Central memory CD8-positive, alpha-beta T cell (primary cell): ENCODE measurements at regions not wholly inside any gene's neighbourhood (a gene's known extent, or its start where the extent isn't known, plus 50 kb on each side); places are given as distances from the start of the nearest gene placed in this dataset.

Experiments
- ATAC-seq: fragments of 150-1000 bp; cut with Tn5 transposase; replicated peaks from 2 replicates; pipeline ENCODE4 v1.10.0; 2022; ENCODE audit warnings: mild to moderate bottlenecking, moderate FRiP score, moderate number of reproducible peaks; ENCODE audit not compliant: poor library complexity, severe bottlenecking; ENCODE audit errors: extremely low read depth
- DNase-seq, 2 donors: peaks; one replicate each; pipeline ENCODE4 v3.0.0; 2021; ENCODE audit warnings: low spot score in 2 of 2
- H3K27ac Mint-ChIP-seq: one replicate; pipeline ENCODE4 v1.8.0; 2022; ENCODE audit warnings: low read depth, mild to moderate bottlenecking, moderate library complexity, mixed read lengths
- H3K27me3 Mint-ChIP-seq: one replicate; pipeline ENCODE4 v1.8.0; 2022; ENCODE audit warnings: mixed read lengths
- H3K36me3 Mint-ChIP-seq: one replicate; pipeline ENCODE4 v1.8.0; 2022; ENCODE audit warnings: mild to moderate bottlenecking, moderate library complexity, mixed read lengths; ENCODE audit not compliant: insufficient read depth
- H3K4me1 Mint-ChIP-seq: one replicate; pipeline ENCODE4 v1.8.0; 2022; ENCODE audit warnings: mixed read lengths
- H3K4me3 Mint-ChIP-seq: one replicate; pipeline ENCODE4 v1.8.0; 2022; ENCODE audit warnings: mild to moderate bottlenecking, moderate library complexity, mixed read lengths
- H3K9me3 Mint-ChIP-seq: one replicate; pipeline ENCODE4 v1.8.0; 2022; ENCODE audit warnings: mixed read lengths

- H3K27ac Mint-ChIP-seq = no peak overlapping the region
- peaks cover 13% of the 10 kb centered on the region for H3K9me3 Mint-ChIP-seq
- ATAC-seq = no peak
- peaks cover 2% of the 10 kb centered on the region for H3K36me3 Mint-ChIP-seq
- no peaks in the 10 kb centered on the region for H3K27me3 Mint-ChIP-seq
- peaks cover 5% of the 10 kb centered on the region for H3K4me1 Mint-ChIP-seq
- H3K4me3 Mint-ChIP-seq = no peak overlapping the region
- DNase-seq = no peak
Measured at GRCh38 chr5:143720689-143721088, 91.3 kb upstream of the HMHB1 start.

GRCh38 chr5:143717400-143717799, 94.6 kb upstream of the HMHB1 start:
- H3K4me3 Mint-ChIP-seq = no peak overlapping the region
- H3K4me1 Mint-ChIP-seq = peaks cover 5% of the 10 kb centered on the region
- H3K27me3 Mint-ChIP-seq = no peaks in the 10 kb centered on the region
- DNase-seq (no peak), ATAC-seq (no peak)
- no peaks in the 10 kb centered on the region for H3K9me3 Mint-ChIP-seq
- no peak overlapping the region for H3K27ac Mint-ChIP-seq
- H3K36me3 Mint-ChIP-seq = peaks cover 2% of the 10 kb centered on the region

DNA sequence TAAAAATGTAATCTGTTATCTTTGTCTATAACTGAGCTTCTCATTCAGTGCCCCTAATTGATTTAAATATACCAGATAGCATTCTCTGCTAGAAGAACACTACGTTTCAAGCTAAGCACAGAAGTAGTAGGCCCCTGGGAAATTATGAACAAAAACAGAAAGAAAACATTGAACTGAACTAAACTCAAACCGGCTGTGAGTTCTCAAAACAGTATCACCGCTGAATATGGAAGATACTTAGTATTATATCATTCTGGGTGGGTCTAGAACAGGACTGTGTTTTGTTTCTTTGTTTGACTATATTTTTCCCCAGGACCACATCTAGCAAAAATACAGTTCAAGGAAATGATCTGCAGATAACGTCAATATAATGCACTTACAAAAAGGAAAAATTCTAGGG, 95.1 kb upstream of the HMHB1 start:
- Mint-ChIP-seq H3K9me3 (no peaks in the 10 kb centered on the region), H3K4me3 (no peak overlapping the region), H3K4me1 (peaks cover 5% of the 10 kb centered on the region), H3K36me3 (peaks cover 2% of the 10 kb centered on the region), H3K27ac (no peak overlapping the region), H3K27me3 (no peaks in the 10 kb centered on the region)
- no peak for ATAC-seq
- no peak for DNase-seq

DNA sequence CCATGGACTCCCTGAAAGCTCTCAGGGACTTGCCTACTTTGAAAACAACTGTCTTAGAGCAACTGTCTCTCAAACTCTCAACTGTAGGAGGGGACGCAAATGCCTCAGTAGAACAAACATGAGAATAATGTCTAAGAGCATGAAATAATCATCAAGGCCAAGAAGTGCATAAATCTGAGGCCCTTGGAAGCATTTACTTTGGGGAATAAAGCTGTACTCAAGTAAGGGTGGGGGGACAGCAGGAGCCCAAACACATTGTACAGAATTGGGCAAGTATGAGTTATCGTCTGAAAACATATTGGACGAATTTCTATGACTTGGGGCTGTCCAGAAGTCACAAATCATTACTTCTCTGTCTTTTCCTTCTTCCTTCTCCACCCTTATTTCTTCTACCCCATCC, 96.3 kb upstream of the HMHB1 start:
- ATAC-seq (no peak), DNase-seq (no peak)
- no peaks in the 10 kb centered on the region for H3K27me3 Mint-ChIP-seq
- H3K9me3 Mint-ChIP-seq = no peaks in the 10 kb centered on the region
- no peak overlapping the region for H3K4me3 Mint-ChIP-seq
- peaks cover 5% of the 10 kb centered on the region for H3K4me1 Mint-ChIP-seq
- no peak overlapping the region for H3K27ac Mint-ChIP-seq
- H3K36me3 Mint-ChIP-seq = no peaks in the 10 kb centered on the region

DNA sequence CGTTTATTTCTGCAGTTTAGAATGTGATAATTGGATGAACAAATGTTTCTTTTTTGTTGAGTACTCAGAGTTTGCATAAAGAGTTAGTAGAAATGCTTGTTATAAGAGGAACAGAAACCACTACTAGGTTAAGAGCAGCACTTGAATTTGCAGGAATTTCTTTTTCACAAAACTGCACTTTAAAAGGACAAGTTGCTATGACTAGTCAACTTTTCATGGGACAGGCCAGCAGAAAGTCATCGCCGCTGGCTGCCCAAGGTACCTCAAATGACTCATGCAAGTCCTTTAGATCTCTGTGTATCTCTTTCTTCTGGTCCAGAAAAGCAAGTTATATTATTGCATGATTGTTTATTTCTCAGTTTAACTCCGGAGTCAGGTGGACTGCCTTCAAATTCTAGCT, 97.3 kb upstream of the HMHB1 start:
- Mint-ChIP-seq H3K4me1 (peaks cover 5% of the 10 kb centered on the region), H3K9me3 (no peaks in the 10 kb centered on the region), H3K36me3 (no peaks in the 10 kb centered on the region), H3K4me3 (no peak overlapping the region), H3K27me3 (no peaks in the 10 kb centered on the region), H3K27ac (no peak overlapping the region)
- DNase-seq = no peak
- no peak for ATAC-seq

DNA sequence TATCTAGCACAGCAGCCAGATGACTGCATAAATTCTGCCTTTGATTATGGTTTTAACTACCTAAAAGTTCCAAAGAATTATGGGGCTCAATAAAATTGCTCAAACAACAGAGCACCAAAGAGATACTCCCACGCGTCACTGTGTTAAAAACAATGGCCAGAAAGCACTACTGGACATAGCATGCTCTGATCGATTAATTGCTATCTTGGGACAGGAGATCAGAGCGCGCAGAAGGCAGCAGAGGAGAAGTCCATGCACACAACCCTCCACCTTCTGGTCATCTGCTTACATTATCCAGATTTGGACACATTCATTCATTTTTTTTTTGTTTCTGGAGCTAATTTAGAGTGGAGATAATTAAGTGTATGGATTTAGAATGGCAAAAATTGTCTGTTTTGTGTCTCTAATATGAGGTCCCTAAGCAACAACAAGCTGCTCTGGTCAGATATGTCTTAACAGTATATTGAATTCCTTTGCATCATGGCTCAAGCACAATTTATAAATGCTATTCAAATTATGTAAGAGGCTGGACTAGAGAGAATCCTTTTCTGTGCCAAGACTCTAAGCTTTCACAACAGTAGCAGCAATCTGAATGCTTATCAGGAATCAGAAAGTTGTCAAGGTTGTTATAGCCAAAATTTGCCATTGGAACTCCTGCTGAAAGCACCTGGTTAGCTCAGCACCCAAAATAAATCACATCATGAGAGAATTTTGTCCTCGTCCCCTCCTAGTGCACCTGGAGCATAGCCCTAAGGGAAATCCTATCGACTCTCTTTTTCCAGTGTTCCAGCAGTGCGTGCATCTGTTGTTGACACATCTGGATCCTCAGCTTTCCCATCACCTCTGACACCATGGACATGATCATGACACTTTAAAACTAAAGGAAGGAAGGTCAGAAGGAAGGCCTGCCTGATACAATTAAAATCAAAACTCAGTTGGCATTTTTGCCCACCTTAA, 98.6 kb upstream of the HMHB1 start:
- H3K36me3 Mint-ChIP-seq = no peaks in the 10 kb centered on the region
- no peaks in the 10 kb centered on the region for H3K27me3 Mint-ChIP-seq
- DNase-seq (no peak), ATAC-seq (no peak)
- no peaks in the 10 kb centered on the region for H3K9me3 Mint-ChIP-seq
- no peak overlapping the region for H3K4me3 Mint-ChIP-seq
- no peak overlapping the region for H3K27ac Mint-ChIP-seq
- peaks cover 5% of the 10 kb centered on the region for H3K4me1 Mint-ChIP-seq

- Mint-ChIP-seq H3K4me1 (no peaks in the 10 kb centered on the region), H3K4me3 (no peak overlapping the region), H3K27me3 (no peaks in the 10 kb centered on the region), H3K27ac (no peak overlapping the region), H3K36me3 (no peaks in the 10 kb centered on the region), H3K9me3 (no peaks in the 10 kb centered on the region)
- no peak for ATAC-seq
- DNase-seq = no peak
Measured at GRCh38 chr5:143708672-143709071, 103.3 kb upstream of the HMHB1 start.

DNA sequence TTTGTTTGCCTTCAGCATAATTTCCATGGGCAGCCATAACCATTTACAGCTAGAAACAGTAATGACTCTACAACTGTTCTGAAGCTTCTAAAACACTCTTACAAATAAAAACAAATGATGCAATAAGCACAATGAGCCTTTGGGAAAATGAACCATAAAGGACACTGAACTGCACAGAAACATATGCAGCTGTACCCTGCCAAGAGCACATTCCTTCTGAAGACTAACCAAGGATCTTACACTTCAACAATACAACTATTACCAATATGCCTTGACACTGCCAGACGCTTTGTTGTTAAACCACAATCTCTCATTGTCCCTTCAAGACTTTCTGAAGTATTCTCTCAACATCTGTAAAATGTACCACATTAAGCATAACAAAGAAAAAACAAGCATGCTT, 104.2 kb upstream of the HMHB1 start:
- H3K27me3 Mint-ChIP-seq = no peaks in the 10 kb centered on the region
- DNase-seq (no peak), ATAC-seq (no peak)
- no peaks in the 10 kb centered on the region for H3K9me3 Mint-ChIP-seq
- H3K4me3 Mint-ChIP-seq = no peak overlapping the region
- no peak overlapping the region for H3K27ac Mint-ChIP-seq
- H3K4me1 Mint-ChIP-seq = no peaks in the 10 kb centered on the region
- H3K36me3 Mint-ChIP-seq = no peaks in the 10 kb centered on the region

GRCh38 chr5:143705381-143705780, 106.6 kb upstream of the HMHB1 start:
- no peak for DNase-seq
- ATAC-seq = no peak
- H3K9me3 Mint-ChIP-seq = no peaks in the 10 kb centered on the region
- no peaks in the 10 kb centered on the region for H3K36me3 Mint-ChIP-seq
- H3K27ac Mint-ChIP-seq = no peak overlapping the region
- no peaks in the 10 kb centered on the region for H3K4me1 Mint-ChIP-seq
- no peak overlapping the region for H3K4me3 Mint-ChIP-seq
- no peaks in the 10 kb centered on the region for H3K27me3 Mint-ChIP-seq

DNA sequence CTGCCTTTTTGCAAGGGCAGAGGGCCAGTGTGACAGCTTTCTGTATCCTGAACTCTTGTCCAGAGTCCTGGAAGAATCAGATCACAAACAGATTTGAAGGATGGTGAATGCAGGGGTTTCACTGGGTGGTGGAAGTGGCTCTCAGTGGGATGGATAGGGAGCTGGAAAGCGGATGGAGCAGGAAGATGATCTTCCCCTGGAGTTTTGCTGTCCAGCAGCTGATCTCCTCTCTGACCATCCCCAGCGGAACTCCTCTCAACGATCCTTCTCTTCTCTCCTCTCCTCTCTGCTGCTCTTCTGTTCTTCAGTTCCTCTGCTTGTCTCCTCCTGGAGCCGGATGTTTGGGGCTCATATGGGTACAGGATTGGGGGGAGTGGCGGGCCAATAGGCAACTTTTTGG, 108.3 kb upstream of the HMHB1 start:
- Mint-ChIP-seq H3K4me3 (no peak overlapping the region), H3K9me3 (no peaks in the 10 kb centered on the region), H3K36me3 (no peaks in the 10 kb centered on the region), H3K4me1 (no peaks in the 10 kb centered on the region), H3K27me3 (no peaks in the 10 kb centered on the region), H3K27ac (no peak overlapping the region)
- DNase-seq = no peak
- no peak for ATAC-seq

DNA sequence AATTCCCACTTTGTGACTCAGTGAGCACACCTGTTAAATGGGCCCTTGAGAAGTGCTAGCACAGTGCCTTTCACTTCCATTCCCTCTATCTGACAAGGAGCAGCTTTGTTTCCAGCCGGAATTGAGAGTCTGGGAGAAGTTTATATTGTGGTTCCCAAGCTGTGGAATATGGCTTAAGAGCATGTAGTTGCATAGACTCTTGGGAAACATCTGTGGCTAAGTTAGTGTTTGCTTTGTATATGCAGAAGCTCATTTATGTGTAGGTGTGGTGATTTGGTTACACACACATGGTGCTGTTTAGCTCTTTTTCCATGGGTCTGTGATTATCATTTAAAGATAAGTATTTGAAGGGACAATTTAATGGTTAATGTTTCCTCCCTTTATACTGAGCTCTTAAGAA, 110.5 kb upstream of the HMHB1 start:
- no peak for DNase-seq
- no peak overlapping the region for H3K27ac Mint-ChIP-seq

DNA sequence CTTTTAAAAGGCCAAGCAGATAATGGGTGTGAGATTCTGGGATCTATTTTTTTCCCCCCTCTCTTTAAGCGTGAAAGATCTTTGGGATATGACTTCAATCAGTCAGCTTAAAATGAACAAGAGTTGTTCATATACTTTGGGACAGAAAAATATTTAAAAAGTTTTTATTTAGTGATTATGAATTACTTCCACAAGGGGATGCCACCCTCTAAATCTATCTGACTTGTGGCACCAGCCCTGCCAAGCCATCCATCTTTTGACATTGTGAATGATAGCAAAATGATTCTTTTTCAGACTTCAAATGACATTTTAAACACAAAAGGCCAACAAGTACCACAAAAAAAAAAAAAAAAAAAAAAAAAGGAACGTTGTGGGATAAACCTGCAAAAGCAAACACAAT, 111.0 kb upstream of the HMHB1 start:
- H3K9me3 Mint-ChIP-seq = no peaks in the 10 kb centered on the region
- no peaks in the 10 kb centered on the region for H3K36me3 Mint-ChIP-seq
- no peak for ATAC-seq
- peaks cover under 1% of the 10 kb centered on the region for H3K4me1 Mint-ChIP-seq
- H3K4me3 Mint-ChIP-seq = no peak overlapping the region
- no peaks in the 10 kb centered on the region for H3K27me3 Mint-ChIP-seq
- no peak overlapping the region for H3K27ac Mint-ChIP-seq
- DNase-seq = no peak

More for the DNA sequence above, 110.5 kb upstream of the HMHB1 start:
- Mint-ChIP-seq H3K9me3 (no peaks in the 10 kb centered on the region), H3K4me1 (no peaks in the 10 kb centered on the region), H3K27me3 (no peaks in the 10 kb centered on the region), H3K4me3 (no peak overlapping the region), H3K36me3 (no peaks in the 10 kb centered on the region)
- ATAC-seq = no peak

- no peak overlapping the region for H3K4me3 Mint-ChIP-seq
- no peak overlapping the region for H3K27ac Mint-ChIP-seq
- DNase-seq (no peak), ATAC-seq (no peak)
- H3K36me3 Mint-ChIP-seq = peaks cover 3% of the 10 kb centered on the region
- H3K4me1 Mint-ChIP-seq = peaks cover 18% of the 10 kb centered on the region
- no peaks in the 10 kb centered on the region for H3K9me3 Mint-ChIP-seq
- no peaks in the 10 kb centered on the region for H3K27me3 Mint-ChIP-seq
Measured at GRCh38 chr5:143699121-143699520, 112.8 kb upstream of the HMHB1 start.
